ENCODE measurements at regions not wholly inside any gene's neighbourhood (a gene's known extent, or its start where the extent isn't known, plus 50 kb on each side); places are given as distances from the start of the nearest gene placed in this dataset.

DNA sequence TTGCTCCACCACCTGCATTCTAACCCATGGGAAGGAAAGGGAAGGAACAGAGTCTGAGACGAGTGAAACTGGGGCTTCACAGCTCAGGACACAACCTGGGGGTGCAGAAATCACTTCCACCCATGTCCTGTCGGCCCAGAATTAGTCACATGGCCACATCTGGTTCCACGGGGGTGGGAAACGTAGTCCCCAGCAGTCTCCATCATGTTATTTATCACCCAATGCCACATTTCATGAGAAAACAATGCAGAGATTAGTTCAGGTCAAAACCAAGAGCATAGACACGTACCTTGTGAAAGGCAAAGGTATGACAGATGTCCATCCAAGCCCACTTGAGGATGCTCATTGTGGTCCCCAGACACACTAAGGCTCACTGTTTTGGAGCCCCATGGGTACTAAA, 125.1 kb downstream of the MED10 start:
- TF ChIP-seq, protein P1, sequence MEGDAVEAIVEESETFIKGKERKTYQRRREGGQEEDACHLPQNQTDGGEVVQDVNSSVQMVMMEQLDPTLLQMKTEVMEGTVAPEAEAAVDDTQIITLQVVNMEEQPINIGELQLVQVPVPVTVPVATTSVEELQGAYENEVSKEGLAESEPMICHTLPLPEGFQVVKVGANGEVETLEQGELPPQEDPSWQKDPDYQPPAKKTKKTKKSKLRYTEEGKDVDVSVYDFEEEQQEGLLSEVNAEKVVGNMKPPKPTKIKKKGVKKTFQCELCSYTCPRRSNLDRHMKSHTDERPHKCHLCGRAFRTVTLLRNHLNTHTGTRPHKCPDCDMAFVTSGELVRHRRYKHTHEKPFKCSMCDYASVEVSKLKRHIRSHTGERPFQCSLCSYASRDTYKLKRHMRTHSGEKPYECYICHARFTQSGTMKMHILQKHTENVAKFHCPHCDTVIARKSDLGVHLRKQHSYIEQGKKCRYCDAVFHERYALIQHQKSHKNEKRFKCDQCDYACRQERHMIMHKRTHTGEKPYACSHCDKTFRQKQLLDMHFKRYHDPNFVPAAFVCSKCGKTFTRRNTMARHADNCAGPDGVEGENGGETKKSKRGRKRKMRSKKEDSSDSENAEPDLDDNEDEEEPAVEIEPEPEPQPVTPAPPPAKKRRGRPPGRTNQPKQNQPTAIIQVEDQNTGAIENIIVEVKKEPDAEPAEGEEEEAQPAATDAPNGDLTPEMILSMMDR (IDR thresholded peaks at IDR 0.05) = no peak
- no peak for TF ChIP-seq PREB (CRISPR knock-in tag; IDR thresholded peaks at IDR 0.05; ENCODE audit: borderline replicate concordance)
